Stomach (tissue), 4 donors: ENCODE measurements at regions not wholly inside any gene's neighbourhood (a gene's known extent, or its start where the extent isn't known, plus 50 kb on each side); places are given as distances from the start of the nearest gene placed in this dataset.

Experiments used
- POLR2A ChIP-seq, 4 donors: fragments of 450-650 bp; IDR thresholded peaks; one replicate each; pipeline ENCODE4 v1.6.1; 2016; ENCODE audit warnings: antibody characterized with exemption in 4 of 4, control low read depth in 2 of 4, mild to moderate bottlenecking in 1 of 4, moderate library complexity in 1 of 4
- TF ChIP-seq, protein P1 (sequence below), 7 experiments: fragments of 450-650 bp in 4 of 7; fragments of 200-600 bp in 3 of 7; sonication (generic) in 3 of 7; IDR thresholded peaks; one replicate each; pipeline ENCODE4 v1.5.1; 2016 to 2019; ENCODE audit warnings: antibody characterized with exemption in 7 of 7, control low read depth in 2 of 7, mild to moderate bottlenecking in 1 of 7

DNA sequence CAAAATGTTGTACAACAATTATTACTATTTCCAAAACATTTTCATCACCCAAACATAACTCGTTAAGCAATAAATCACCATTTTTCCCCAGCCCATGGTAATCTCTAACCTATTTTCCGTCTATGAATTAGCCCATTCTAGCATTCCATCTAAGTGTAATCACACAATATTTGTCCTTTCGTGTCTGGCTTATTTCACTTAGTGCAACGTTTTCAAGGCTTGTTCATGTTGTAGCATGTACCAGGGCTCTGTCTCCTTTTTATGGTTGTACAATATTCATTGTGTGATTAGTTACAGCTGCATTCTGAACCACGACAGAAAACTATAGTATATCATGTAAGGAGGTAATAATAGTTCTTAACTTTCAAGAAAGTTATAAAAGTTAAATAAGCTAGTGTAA, 656.0 kb upstream of the HS3ST1 start:
- TF ChIP-seq, protein P1, sequence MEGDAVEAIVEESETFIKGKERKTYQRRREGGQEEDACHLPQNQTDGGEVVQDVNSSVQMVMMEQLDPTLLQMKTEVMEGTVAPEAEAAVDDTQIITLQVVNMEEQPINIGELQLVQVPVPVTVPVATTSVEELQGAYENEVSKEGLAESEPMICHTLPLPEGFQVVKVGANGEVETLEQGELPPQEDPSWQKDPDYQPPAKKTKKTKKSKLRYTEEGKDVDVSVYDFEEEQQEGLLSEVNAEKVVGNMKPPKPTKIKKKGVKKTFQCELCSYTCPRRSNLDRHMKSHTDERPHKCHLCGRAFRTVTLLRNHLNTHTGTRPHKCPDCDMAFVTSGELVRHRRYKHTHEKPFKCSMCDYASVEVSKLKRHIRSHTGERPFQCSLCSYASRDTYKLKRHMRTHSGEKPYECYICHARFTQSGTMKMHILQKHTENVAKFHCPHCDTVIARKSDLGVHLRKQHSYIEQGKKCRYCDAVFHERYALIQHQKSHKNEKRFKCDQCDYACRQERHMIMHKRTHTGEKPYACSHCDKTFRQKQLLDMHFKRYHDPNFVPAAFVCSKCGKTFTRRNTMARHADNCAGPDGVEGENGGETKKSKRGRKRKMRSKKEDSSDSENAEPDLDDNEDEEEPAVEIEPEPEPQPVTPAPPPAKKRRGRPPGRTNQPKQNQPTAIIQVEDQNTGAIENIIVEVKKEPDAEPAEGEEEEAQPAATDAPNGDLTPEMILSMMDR (IDR thresholded peaks at IDR 0.05): no peak
- TF ChIP-seq POLR2A (IDR thresholded peaks at IDR 0.05): no peak
